Left ventricle myocardium inferior (tissue), 1 donor: ENCODE measurements at regions not wholly inside any gene's neighbourhood (a gene's known extent, or its start where the extent isn't known, plus 50 kb on each side); places are given as distances from the start of the nearest gene placed in this dataset.

Experiments
- DNase-seq: peaks from one replicate; pipeline ENCODE4 v3.0.0-alpha.2; 2020
- H3K27ac ChIP-seq: fragments of 200-600 bp; replicated peaks from 2 replicates; pipeline ENCODE4 v1.8.0; 2021
- H3K27me3 ChIP-seq: fragments of 200-600 bp; 2 replicates; pipeline ENCODE4 v1.8.0; 2021; ENCODE audit warnings: low read depth
- H3K36me3 ChIP-seq: fragments of 200-600 bp; 2 replicates; pipeline ENCODE4 v1.8.0; 2021
- H3K4me1 ChIP-seq: fragments of 200-600 bp; 2 replicates; pipeline ENCODE4 v1.8.0; 2021
- H3K4me3 ChIP-seq: fragments of 200-600 bp; 2 replicates; pipeline ENCODE4 v1.8.0; 2021; ENCODE audit warnings: mild to moderate bottlenecking, moderate library complexity
- H3K9me3 ChIP-seq: fragments of 200-600 bp; replicated peaks from 2 replicates; pipeline ENCODE4 v1.8.0; 2021
- CTCF ChIP-seq: fragments of 200-600 bp; IDR thresholded peaks from 2 replicates; pipeline ENCODE4 v1.8.0; 2021; ENCODE audit warnings: antibody characterized with exemption, mild to moderate bottlenecking, borderline replicate concordance
- intact Hi-C: fragments of 100-400 bp; cut with micrococcal nuclease; formaldehyde crosslinking; loops from one replicate; pipeline ENCODE4 v1.11.0; 2022
- donor health status: DM: no; HTN: yes; CAD: no; lungs with severe emphysema.

- intact Hi-C loops: no loop called here
- Histone ChIP-seq H3K36me3 (no peaks in the 10 kb centered on the region), H3K27ac (no peak overlapping the region), H3K4me3 (no peak overlapping the region), H3K4me1 (no peaks in the 10 kb centered on the region), H3K9me3 (no peaks in the 10 kb centered on the region), H3K27me3 (no peaks in the 10 kb centered on the region)
- no peak for DNase-seq
- no peak for TF ChIP-seq CTCF
These were observed 2102.3 kb upstream of the CELF4 start for GRCh38 chr18:39667905-39668304.

- H3K36me3 ChIP-seq: no peaks in the 10 kb centered on the region
- TF ChIP-seq CTCF: no peak
- H3K9me3 ChIP-seq: no peaks in the 10 kb centered on the region
- H3K4me3 ChIP-seq: no peak overlapping the region
- no peak overlapping the region for H3K27ac ChIP-seq
- H3K27me3 ChIP-seq: no peaks in the 10 kb centered on the region
- DNase-seq: no peak
- no peaks in the 10 kb centered on the region for H3K4me1 ChIP-seq
- intact Hi-C loops: no loop called here
These were observed 2100.9 kb upstream of the CELF4 start for GRCh38 chr18:39666541-39666940.

- Histone ChIP-seq H3K27me3 (no peaks in the 10 kb centered on the region), H3K4me1 (no peaks in the 10 kb centered on the region), H3K9me3 (no peaks in the 10 kb centered on the region), H3K4me3 (no peak overlapping the region), H3K36me3 (no peaks in the 10 kb centered on the region), H3K27ac (no peak overlapping the region)
- TF ChIP-seq CTCF: no peak
- intact Hi-C loops: no loop called here
- no peak for DNase-seq
These were observed 2096.3 kb upstream of the CELF4 start for GRCh38 chr18:39661856-39662366.

GRCh38 chr18:39660141-39660540 lies 2094.5 kb upstream of the CELF4 start:
- H3K9me3 ChIP-seq: no peaks in the 10 kb centered on the region
- no peak overlapping the region for H3K4me3 ChIP-seq
- H3K27ac ChIP-seq: no peak overlapping the region
- no peaks in the 10 kb centered on the region for H3K4me1 ChIP-seq
- intact Hi-C loops: no loop called here
- TF ChIP-seq CTCF: no peak
- no peaks in the 10 kb centered on the region for H3K27me3 ChIP-seq
- no peaks in the 10 kb centered on the region for H3K36me3 ChIP-seq
- DNase-seq: no peak

- Histone ChIP-seq H3K4me1 (no peaks in the 10 kb centered on the region), H3K9me3 (no peaks in the 10 kb centered on the region), H3K36me3 (no peaks in the 10 kb centered on the region), H3K4me3 (no peak overlapping the region), H3K27ac (no peak overlapping the region), H3K27me3 (no peaks in the 10 kb centered on the region)
- DNase-seq: no peak
- TF ChIP-seq CTCF: no peak
- intact Hi-C loops: no loop called here
These were observed 2089.7 kb upstream of the CELF4 start for GRCh38 chr18:39655341-39655740.

GRCh38 chr18:39653221-39653620 lies 2087.6 kb upstream of the CELF4 start:
- H3K9me3 ChIP-seq: no peaks in the 10 kb centered on the region
- H3K4me1 ChIP-seq: no peaks in the 10 kb centered on the region
- no peaks in the 10 kb centered on the region for H3K36me3 ChIP-seq
- no peaks in the 10 kb centered on the region for H3K27me3 ChIP-seq
- TF ChIP-seq CTCF: no peak
- H3K4me3 ChIP-seq: no peak overlapping the region
- H3K27ac ChIP-seq: no peak overlapping the region
- DNase-seq: no peak
- intact Hi-C loops: no loop called here
